Glutamatergic neuron (in vitro differentiated cells): ENCODE measurements at regions not wholly inside any gene's neighbourhood (a gene's known extent, or its start where the extent isn't known, plus 50 kb on each side); places are given as distances from the start of the nearest gene placed in this dataset.

ENCODE experiments used
- DNase-seq: peaks from one replicate; pipeline ENCODE4 v3.0.0; 2022
- H3K27ac Mint-ChIP-seq: one replicate; pipeline ENCODE4 v1.8.0; 2020; ENCODE audit warnings: mild to moderate bottlenecking, mixed read lengths, inconsistent platforms; ENCODE audit not compliant: unreplicated experiment
- H3K27me3 Mint-ChIP-seq: one replicate; pipeline ENCODE4 v1.8.0; 2020; ENCODE audit warnings: mild to moderate bottlenecking, moderate library complexity, mixed read lengths, inconsistent platforms; ENCODE audit not compliant: unreplicated experiment
- H3K36me3 Mint-ChIP-seq: one replicate; pipeline ENCODE4 v1.8.0; 2020; ENCODE audit warnings: mild to moderate bottlenecking, mixed read lengths, inconsistent platforms; ENCODE audit not compliant: unreplicated experiment
- H3K4me1 Mint-ChIP-seq: one replicate; pipeline ENCODE4 v1.8.0; 2020; ENCODE audit warnings: mild to moderate bottlenecking, low read depth, mixed read lengths, inconsistent platforms; ENCODE audit not compliant: unreplicated experiment
- H3K4me3 Mint-ChIP-seq: one replicate; pipeline ENCODE4 v1.8.0; 2020; ENCODE audit warnings: mild to moderate bottlenecking, mixed read lengths, inconsistent platforms; ENCODE audit not compliant: unreplicated experiment
- H3K9me3 Mint-ChIP-seq: one replicate; pipeline ENCODE4 v1.8.0; 2020; ENCODE audit warnings: mild to moderate bottlenecking, moderate library complexity, mixed read lengths, inconsistent platforms; ENCODE audit not compliant: unreplicated experiment
- TF ChIP-seq, protein P1 (sequence below): fragments of 200-600 bp; sonication (generic); IDR thresholded peaks from one replicate; pipeline ENCODE4 v1.5.0; 2021; ENCODE audit not compliant: partially characterized antibody, unreplicated experiment

DNA sequence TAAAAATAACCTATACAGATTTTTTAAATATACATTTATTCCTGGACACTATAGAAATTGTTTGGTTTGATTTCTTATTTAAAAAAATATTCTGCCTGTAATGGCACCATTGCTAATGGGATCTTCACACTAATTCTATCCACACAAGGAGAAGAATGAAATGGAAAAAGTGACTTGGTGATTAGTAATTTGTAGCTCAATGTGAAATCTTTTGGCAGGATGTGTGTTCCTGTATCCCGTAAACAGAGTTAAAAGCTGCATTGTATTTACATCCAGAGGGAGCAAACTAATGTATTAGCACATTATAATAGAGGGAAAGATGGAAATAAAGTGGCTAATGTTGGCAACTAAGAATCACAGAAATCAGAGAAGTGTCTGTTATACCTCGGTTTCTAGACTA, 1455.3 kb upstream of the FLRT2 start:
- TF ChIP-seq, protein P1, sequence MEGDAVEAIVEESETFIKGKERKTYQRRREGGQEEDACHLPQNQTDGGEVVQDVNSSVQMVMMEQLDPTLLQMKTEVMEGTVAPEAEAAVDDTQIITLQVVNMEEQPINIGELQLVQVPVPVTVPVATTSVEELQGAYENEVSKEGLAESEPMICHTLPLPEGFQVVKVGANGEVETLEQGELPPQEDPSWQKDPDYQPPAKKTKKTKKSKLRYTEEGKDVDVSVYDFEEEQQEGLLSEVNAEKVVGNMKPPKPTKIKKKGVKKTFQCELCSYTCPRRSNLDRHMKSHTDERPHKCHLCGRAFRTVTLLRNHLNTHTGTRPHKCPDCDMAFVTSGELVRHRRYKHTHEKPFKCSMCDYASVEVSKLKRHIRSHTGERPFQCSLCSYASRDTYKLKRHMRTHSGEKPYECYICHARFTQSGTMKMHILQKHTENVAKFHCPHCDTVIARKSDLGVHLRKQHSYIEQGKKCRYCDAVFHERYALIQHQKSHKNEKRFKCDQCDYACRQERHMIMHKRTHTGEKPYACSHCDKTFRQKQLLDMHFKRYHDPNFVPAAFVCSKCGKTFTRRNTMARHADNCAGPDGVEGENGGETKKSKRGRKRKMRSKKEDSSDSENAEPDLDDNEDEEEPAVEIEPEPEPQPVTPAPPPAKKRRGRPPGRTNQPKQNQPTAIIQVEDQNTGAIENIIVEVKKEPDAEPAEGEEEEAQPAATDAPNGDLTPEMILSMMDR, result no peak
- Mint-ChIP-seq H3K9me3 (no peaks in the 10 kb centered on the region), H3K27ac (no peak overlapping the region), H3K27me3 (peaks cover 1% of the 10 kb centered on the region), H3K4me1 (no peaks in the 10 kb centered on the region), H3K4me3 (no peak overlapping the region), H3K36me3 (no peaks in the 10 kb centered on the region)
- DNase-seq, result no peak

DNA sequence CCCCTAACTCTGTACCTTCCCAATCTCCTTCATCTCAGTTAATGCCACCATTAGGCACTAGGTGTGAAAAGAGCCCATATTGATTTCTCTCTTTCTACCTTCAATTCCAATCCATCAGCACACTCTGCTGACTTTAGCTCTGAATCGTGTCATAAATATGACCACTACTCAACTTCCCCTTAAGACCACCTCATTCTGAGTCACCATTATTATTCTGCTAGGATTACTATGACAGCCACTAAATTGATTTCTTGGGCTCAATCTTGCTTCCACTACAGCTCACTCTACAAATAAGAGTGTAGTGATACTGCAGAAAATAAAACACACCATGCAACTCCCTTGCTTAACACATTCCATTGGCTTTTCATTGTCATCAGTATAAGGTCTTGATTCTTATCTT, 1449.0 kb upstream of the FLRT2 start:
- Mint-ChIP-seq H3K9me3 (peaks cover 2% of the 10 kb centered on the region), H3K4me1 (no peaks in the 10 kb centered on the region), H3K36me3 (no peaks in the 10 kb centered on the region), H3K27ac (no peak overlapping the region), H3K4me3 (no peak overlapping the region), H3K27me3 (peaks cover 2% of the 10 kb centered on the region)
- DNase-seq, result no peak
- TF ChIP-seq, protein P1, result no peak

DNA sequence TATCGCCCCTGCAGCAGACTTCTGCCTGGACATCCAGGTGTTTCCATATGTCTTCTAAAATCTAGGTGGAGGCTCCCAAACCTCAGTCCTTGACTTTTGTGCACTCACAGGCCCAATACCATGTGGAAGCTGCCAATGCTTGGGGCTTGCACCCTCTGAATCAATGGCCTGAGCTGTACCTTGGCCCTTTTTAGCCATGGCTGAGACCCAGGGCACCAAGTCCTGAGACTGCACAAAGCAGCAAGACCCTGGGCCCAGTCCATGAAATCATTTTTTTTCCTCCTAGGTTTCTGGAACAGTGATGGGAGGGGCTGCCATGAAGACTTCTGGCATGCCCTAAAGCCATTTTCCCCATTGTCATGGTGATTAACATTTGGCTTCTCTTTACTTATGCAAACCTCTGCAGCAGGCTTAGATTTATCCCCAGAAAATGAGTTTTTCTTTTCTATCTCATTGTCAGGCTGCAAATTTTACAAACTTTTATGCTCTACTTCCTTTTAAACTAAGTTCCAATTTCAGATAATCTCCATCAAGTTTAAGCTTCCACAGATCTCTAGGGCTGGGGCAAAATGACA, 1445.8 kb upstream of the FLRT2 start:
- Mint-ChIP-seq H3K27me3 (peaks cover 2% of the 10 kb centered on the region), H3K4me1 (no peaks in the 10 kb centered on the region), H3K4me3 (no peak overlapping the region), H3K36me3 (no peaks in the 10 kb centered on the region), H3K27ac (no peak overlapping the region), H3K9me3 (peaks cover 2% of the 10 kb centered on the region)
- DNase-seq, result no peak
- TF ChIP-seq, protein P1, result no peak

DNA sequence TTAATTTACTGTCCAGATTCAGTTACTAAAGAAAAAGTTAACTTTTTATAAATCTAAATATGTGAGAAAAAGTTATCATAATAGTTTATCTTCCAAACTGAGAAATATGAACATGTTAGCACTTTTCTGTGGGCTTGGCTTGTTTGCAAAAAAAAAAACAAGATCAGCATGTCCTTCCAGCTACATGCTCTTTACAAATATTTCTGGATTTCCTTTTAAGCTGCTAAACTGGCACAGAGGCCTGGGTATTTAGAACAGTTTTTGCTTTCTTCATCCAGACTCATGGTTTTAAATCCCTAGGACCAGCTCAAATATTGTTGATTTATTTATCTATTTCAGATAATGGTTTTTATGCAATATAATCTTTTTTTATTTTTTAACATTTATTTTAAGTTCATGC, 1444.5 kb upstream of the FLRT2 start:
- no peak overlapping the region for H3K27ac Mint-ChIP-seq
- no peaks in the 10 kb centered on the region for H3K4me1 Mint-ChIP-seq
- H3K9me3 Mint-ChIP-seq, result no peaks in the 10 kb centered on the region
- H3K4me3 Mint-ChIP-seq, result no peak overlapping the region
- DNase-seq, result no peak
- TF ChIP-seq, protein P1, result no peak
- peaks cover 2% of the 10 kb centered on the region for H3K27me3 Mint-ChIP-seq
- no peaks in the 10 kb centered on the region for H3K36me3 Mint-ChIP-seq

DNA sequence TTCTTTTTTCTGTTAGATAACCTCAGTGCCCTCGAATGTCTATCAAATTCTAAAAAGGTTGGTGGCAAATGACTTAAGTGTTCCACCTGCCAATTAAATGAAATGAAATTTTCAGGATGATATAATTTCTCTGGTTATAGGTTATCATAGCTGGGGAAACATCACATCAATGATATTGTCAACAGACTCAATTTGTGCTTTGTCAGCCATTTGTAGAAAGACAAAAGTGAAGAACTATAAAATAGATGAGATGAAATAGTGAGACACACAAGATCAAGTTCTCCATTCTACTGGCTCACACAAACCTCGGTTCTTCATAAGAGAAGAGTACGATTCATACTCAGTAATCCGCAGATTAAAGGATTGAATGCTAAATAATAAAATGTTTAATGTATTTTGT, 1443.2 kb upstream of the FLRT2 start:
- H3K4me3 Mint-ChIP-seq, result no peak overlapping the region
- H3K27me3 Mint-ChIP-seq, result peaks cover 2% of the 10 kb centered on the region
- no peaks in the 10 kb centered on the region for H3K4me1 Mint-ChIP-seq
- no peak for DNase-seq
- H3K36me3 Mint-ChIP-seq, result no peaks in the 10 kb centered on the region
- no peaks in the 10 kb centered on the region for H3K9me3 Mint-ChIP-seq
- TF ChIP-seq, protein P1, result no peak
- no peak overlapping the region for H3K27ac Mint-ChIP-seq
